ENCODE measurements at regions not wholly inside any gene's neighbourhood (a gene's known extent, or its start where the extent isn't known, plus 50 kb on each side); places are given as distances from the start of the nearest gene placed in this dataset.

DNA sequence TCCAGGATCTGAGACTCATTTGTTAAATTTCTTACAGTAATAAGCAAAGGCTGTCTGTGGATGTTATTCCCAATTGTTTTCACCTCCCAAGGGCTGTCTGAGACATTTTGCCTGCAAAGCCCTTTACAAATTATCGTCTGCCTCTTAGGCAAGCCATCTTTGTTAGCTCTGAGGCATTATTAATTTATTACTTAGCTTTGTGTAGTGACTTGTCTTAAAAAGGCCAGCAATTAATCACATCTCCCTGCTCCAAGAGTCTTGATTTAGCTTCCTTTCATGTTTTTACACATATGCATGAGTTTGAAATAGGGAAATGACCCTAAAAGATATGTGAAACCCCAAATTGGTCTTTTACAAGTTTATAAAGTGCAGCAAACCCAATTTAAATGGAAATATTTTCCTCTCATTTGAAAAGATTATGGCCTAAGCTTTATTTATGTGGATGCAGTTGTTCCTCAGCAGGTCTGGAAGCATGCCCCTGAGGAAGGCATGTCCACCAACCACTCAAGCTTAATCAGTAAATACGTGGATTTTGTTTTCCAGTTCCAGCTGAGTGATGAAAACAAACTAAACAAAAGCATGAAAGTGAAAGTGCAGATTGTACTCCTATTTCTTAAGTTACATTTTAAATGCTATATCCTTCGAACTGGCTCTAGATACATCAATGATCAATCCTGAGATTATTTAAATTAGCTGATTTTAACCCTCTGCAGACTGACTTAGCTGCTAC lies 173.6 kb upstream of the LNX1 start:
- no peaks in the 10 kb centered on the region for H3K36me3 ChIP-seq (replicated peaks; ENCODE audit: insufficient read depth, low read depth)
- H3K27me3 ChIP-seq, result no peaks in the 10 kb centered on the region
- no peak for DNase-seq (ENCODE audit: low spot score)
- H3K9me2 ChIP-seq (replicated peaks; ENCODE audit: insufficient read depth), result no peaks in the 10 kb centered on the region
- no peaks in the 10 kb centered on the region for H3K9me3 ChIP-seq (ENCODE audit: low read depth)
- H2AFZ ChIP-seq, result no peak overlapping the region
- peak overlapping the region; percentile 20 for H3K4me2 ChIP-seq
- peaks cover 12% of the 10 kb centered on the region for H3K4me1 ChIP-seq (ENCODE audit: insufficient read depth)
- no peaks in the 10 kb centered on the region for H3K79me2 ChIP-seq
- peak overlapping the region; percentile 2 for H3K27ac ChIP-seq
- no peaks in the 10 kb centered on the region for H4K20me1 ChIP-seq (ENCODE audit: insufficient read depth, poor library complexity, severe bottlenecking)
- no peak overlapping the region for H3K4me3 ChIP-seq
- TF ChIP-seq EZH2phosphoT487 (IDR thresholded peaks at IDR 0.05; ENCODE audit: low read depth, severe bottlenecking, unreplicated experiment) (no peak), EZH2 (IDR thresholded peaks at IDR 0.05; ENCODE audit: borderline replicate concordance) (no peak)
- TF ChIP-seq, protein P1, sequence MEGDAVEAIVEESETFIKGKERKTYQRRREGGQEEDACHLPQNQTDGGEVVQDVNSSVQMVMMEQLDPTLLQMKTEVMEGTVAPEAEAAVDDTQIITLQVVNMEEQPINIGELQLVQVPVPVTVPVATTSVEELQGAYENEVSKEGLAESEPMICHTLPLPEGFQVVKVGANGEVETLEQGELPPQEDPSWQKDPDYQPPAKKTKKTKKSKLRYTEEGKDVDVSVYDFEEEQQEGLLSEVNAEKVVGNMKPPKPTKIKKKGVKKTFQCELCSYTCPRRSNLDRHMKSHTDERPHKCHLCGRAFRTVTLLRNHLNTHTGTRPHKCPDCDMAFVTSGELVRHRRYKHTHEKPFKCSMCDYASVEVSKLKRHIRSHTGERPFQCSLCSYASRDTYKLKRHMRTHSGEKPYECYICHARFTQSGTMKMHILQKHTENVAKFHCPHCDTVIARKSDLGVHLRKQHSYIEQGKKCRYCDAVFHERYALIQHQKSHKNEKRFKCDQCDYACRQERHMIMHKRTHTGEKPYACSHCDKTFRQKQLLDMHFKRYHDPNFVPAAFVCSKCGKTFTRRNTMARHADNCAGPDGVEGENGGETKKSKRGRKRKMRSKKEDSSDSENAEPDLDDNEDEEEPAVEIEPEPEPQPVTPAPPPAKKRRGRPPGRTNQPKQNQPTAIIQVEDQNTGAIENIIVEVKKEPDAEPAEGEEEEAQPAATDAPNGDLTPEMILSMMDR (IDR thresholded peaks at IDR 0.05; ENCODE audit: poor library complexity), result no peak
- 38% methylated on average over 3 of the region's 3 CpGs for WGBS (ENCODE audit: low lambda C conversion rate, missing lambda C conversion rate)

DNA sequence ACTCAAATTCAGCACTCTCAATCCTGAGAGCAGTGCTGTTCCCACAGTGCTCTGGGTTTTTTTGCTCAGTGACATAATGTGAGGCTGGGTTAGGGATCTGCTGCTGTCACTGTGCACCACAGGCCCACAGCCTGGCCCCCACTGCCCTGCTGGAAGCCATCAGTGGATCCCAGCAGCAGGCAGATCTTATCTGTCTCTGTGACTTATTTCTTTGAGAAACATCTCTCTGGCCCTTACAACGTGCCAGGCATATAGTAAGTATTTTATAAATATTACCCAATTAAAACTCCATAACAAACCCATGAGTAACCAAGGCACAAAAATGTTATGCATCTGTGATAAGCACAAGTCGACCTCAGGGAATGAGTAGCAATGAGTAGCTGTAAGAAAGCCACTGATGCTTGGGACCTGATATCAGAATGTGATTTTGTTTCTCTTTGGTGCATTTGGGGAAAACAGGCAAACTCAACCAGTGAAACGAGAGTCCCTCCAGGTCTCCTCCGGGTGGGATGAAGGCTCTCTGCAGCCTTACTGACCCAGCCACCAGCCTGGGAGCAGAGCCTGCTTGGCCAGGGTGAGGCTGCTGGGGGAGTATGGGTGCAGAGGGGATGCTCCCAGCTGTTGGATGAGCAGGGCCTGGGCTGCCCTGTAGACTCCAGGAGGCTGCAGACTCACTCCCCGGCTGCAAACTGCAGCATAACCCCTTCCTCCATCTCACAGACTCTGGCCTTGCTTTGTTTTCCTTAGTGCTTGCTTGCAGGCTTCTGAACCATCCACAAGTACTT lies 172.7 kb upstream of the LNX1 start:
- no peak overlapping the region for H2AFZ ChIP-seq

DNA sequence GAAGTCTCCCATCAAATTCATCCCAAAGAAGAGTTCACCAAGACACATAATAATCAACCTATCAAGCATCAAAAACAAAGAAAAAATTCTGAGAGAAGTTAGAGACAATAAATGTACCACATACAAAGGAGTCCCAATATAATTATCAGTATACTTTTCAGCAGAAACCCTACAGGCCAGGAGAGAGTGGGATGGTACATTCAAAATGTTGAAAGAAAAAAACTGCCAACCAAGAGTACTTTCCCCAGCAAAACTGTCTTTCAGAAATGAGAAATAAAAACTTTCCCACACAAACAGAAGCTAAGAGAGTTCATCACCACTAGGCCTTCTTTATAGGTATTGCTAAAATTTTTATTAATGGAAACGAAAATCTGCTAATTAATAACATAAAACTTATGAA lies 164.4 kb upstream of the LNX1 start:
- H3K4me3 ChIP-seq, result no peak overlapping the region
- no peak overlapping the region for H2AFZ ChIP-seq
- H3K4me2 ChIP-seq, result no peak overlapping the region
- no peaks in the 10 kb centered on the region for H3K9me2 ChIP-seq (replicated peaks; ENCODE audit: insufficient read depth)
- no peaks in the 10 kb centered on the region for H3K79me2 ChIP-seq
- no peaks in the 10 kb centered on the region for H4K20me1 ChIP-seq (ENCODE audit: insufficient read depth, poor library complexity, severe bottlenecking)
- H3K9me3 ChIP-seq (ENCODE audit: low read depth), result no peaks in the 10 kb centered on the region
- H3K27me3 ChIP-seq, result no peaks in the 10 kb centered on the region
- no peak overlapping the region for H3K27ac ChIP-seq
- WGBS (ENCODE audit: low lambda C conversion rate, missing lambda C conversion rate), result 36% methylated on average over 1 of the region's 1 CpG
- no peaks in the 10 kb centered on the region for H3K4me1 ChIP-seq (ENCODE audit: insufficient read depth)
- TF ChIP-seq EZH2 (IDR thresholded peaks at IDR 0.05; ENCODE audit: borderline replicate concordance) (no peak), EZH2phosphoT487 (IDR thresholded peaks at IDR 0.05; ENCODE audit: low read depth, severe bottlenecking, unreplicated experiment) (no peak)
- TF ChIP-seq, protein P1 (IDR thresholded peaks at IDR 0.05; ENCODE audit: poor library complexity), result no peak
- DNase-seq (ENCODE audit: low spot score), result no peak
- H3K36me3 ChIP-seq (replicated peaks; ENCODE audit: insufficient read depth, low read depth), result no peaks in the 10 kb centered on the region

More for the DNA sequence above, 172.7 kb upstream of the LNX1 start:
- Histone ChIP-seq H3K9me3 (ENCODE audit: low read depth) (no peaks in the 10 kb centered on the region), H3K36me3 (replicated peaks; ENCODE audit: insufficient read depth, low read depth) (no peaks in the 10 kb centered on the region), H3K4me1 (ENCODE audit: insufficient read depth) (peaks cover 12% of the 10 kb centered on the region), H3K9me2 (replicated peaks; ENCODE audit: insufficient read depth) (no peaks in the 10 kb centered on the region), H3K27ac (peak overlapping the region; percentile 2), H3K27me3 (no peaks in the 10 kb centered on the region), H3K79me2 (no peaks in the 10 kb centered on the region), H3K4me2 (no peak overlapping the region), H3K4me3 (no peak overlapping the region), H4K20me1 (ENCODE audit: insufficient read depth, poor library complexity, severe bottlenecking) (no peaks in the 10 kb centered on the region)
- DNase-seq (ENCODE audit: low spot score), result no peak
- TF ChIP-seq, protein P1 (IDR thresholded peaks at IDR 0.05; ENCODE audit: poor library complexity), result no peak
- TF ChIP-seq EZH2 (IDR thresholded peaks at IDR 0.05; ENCODE audit: borderline replicate concordance) (no peak), EZH2phosphoT487 (IDR thresholded peaks at IDR 0.05; ENCODE audit: low read depth, severe bottlenecking, unreplicated experiment) (no peak)
- WGBS (ENCODE audit: low lambda C conversion rate, missing lambda C conversion rate), result 51% methylated on average over 5 of the region's 5 CpGs

Data from hepatocyte (in vitro differentiated cells).